GM23248 (cell line): ENCODE measurements at regions not wholly inside any gene's neighbourhood (a gene's known extent, or its start where the extent isn't known, plus 50 kb on each side); places are given as distances from the start of the nearest gene placed in this dataset.

Source experiments
- EZH2 ChIP-seq: fragments of 200-600 bp; sonication (generic); IDR thresholded peaks from 2 replicates; pipeline ENCODE4 v1.6.1; 2018; ENCODE audit warnings: antibody characterized with exemption, mild to moderate bottlenecking; ENCODE audit not compliant: insufficient read depth, poor library complexity, severe bottlenecking
- EZH2phosphoT487 ChIP-seq: fragments of 200-600 bp; sonication (generic); IDR thresholded peaks from 2 replicates; pipeline ENCODE4 v1.6.1; 2018; ENCODE audit warnings: antibody characterized with exemption, moderate library complexity, mild to moderate bottlenecking, low read depth; ENCODE audit not compliant: insufficient read depth

DNA sequence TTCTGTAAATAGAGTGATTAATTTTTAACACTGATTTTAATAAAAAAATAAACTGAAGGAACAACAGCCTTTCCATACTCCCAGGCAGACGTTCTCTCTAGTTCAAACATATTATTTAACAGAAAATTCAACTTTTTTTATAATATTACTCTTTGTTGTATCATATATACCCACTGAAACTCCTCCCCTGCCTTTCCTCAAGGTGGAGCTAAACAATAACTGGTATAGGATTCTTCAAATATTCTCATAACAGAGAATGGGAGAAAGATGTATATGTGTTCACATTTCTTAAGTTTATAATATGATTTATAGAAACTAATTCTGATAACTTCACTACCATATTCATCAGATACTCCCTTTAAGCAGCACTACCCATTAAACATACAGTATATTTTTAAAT is 83.4 kb downstream of the CYLC2 start:
- TF ChIP-seq EZH2phosphoT487 (no peak), EZH2 (no peak)
